NCI-H1694 (cell line): ENCODE measurements at regions not wholly inside any gene's neighbourhood (a gene's known extent, or its start where the extent isn't known, plus 50 kb on each side); places are given as distances from the start of the nearest gene placed in this dataset.

ENCODE experiments used
- DNase-seq: peaks from one replicate; lab custom pipeline; 2025; lab: John Stamatoyannopoulos, UW

GRCh38 chr12:115577401-115577800 lies 700.1 kb downstream of the MED13L start:
- no peak for DNase-seq

- DNase-seq, result no peak
Measured at GRCh38 chr12:115574826-115575225, 702.7 kb downstream of the MED13L start.

GRCh38 chr12:115572440-115572839 lies 705.1 kb downstream of the MED13L start:
- no peak for DNase-seq

GRCh38 chr12:115571446-115571845 lies 706.0 kb downstream of the MED13L start:
- DNase-seq, result no peak

- no peak for DNase-seq
Measured at GRCh38 chr12:115571027-115571426, 706.5 kb downstream of the MED13L start.

GRCh38 chr12:115570069-115570777 lies 707.3 kb downstream of the MED13L start:
- no peak for DNase-seq

GRCh38 chr12:115569345-115570068 lies 708.0 kb downstream of the MED13L start:
- DNase-seq, result no peak

- DNase-seq, result no peak
Measured at GRCh38 chr12:115558281-115558680, 719.2 kb downstream of the MED13L start.

- no peak for DNase-seq
Measured at GRCh38 chr12:115553622-115554021, 723.9 kb downstream of the MED13L start.

- no peak for DNase-seq
Measured at GRCh38 chr12:115543269-115543668, 734.2 kb downstream of the MED13L start.

GRCh38 chr12:115542656-115543055 lies 734.8 kb downstream of the MED13L start:
- no peak for DNase-seq

- no peak for DNase-seq
Measured at GRCh38 chr12:115541891-115542421, 735.5 kb downstream of the MED13L start.

- no peak for DNase-seq
Measured at GRCh38 chr12:115528466-115528865, 749.0 kb downstream of the MED13L start.

- DNase-seq, result no peak
Measured at GRCh38 chr12:115521771-115522409, 755.6 kb downstream of the MED13L start.

GRCh38 chr12:115519887-115520286 lies 757.6 kb downstream of the MED13L start:
- no peak for DNase-seq

- no peak for DNase-seq
Measured at GRCh38 chr12:115519359-115519758, 758.1 kb downstream of the MED13L start.

GRCh38 chr12:115517913-115518312 lies 759.6 kb downstream of the MED13L start:
- DNase-seq, result no peak

- no peak for DNase-seq
Measured at GRCh38 chr12:115511986-115512711, 765.3 kb downstream of the MED13L start.

GRCh38 chr12:115511305-115511704 lies 766.2 kb downstream of the MED13L start:
- DNase-seq, result no peak

- no peak for DNase-seq
Measured at GRCh38 chr12:115508990-115509389, 768.5 kb downstream of the MED13L start.

GRCh38 chr12:115507951-115508722 lies 769.4 kb downstream of the MED13L start:
- no peak for DNase-seq

- no peak for DNase-seq
Measured at GRCh38 chr12:115507560-115507889, 770.0 kb downstream of the MED13L start.
